ENCODE measurements at regions not wholly inside any gene's neighbourhood (a gene's known extent, or its start where the extent isn't known, plus 50 kb on each side); places are given as distances from the start of the nearest gene placed in this dataset.

- no peaks in the 10 kb centered on the region for H3K4me1 ChIP-seq
- no peaks in the 10 kb centered on the region for H3K36me3 ChIP-seq
- no peak overlapping the region for H3K27ac ChIP-seq
- H3K9me3 ChIP-seq: no peaks in the 10 kb centered on the region
- no peak overlapping the region for H3K4me3 ChIP-seq
- DNase-seq: no peak
- no peak for TF ChIP-seq POLR2A (IDR thresholded peaks at IDR 0.05)
- TF ChIP-seq, protein P1, sequence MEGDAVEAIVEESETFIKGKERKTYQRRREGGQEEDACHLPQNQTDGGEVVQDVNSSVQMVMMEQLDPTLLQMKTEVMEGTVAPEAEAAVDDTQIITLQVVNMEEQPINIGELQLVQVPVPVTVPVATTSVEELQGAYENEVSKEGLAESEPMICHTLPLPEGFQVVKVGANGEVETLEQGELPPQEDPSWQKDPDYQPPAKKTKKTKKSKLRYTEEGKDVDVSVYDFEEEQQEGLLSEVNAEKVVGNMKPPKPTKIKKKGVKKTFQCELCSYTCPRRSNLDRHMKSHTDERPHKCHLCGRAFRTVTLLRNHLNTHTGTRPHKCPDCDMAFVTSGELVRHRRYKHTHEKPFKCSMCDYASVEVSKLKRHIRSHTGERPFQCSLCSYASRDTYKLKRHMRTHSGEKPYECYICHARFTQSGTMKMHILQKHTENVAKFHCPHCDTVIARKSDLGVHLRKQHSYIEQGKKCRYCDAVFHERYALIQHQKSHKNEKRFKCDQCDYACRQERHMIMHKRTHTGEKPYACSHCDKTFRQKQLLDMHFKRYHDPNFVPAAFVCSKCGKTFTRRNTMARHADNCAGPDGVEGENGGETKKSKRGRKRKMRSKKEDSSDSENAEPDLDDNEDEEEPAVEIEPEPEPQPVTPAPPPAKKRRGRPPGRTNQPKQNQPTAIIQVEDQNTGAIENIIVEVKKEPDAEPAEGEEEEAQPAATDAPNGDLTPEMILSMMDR (IDR thresholded peaks at IDR 0.05): no peak
- no peaks in the 10 kb centered on the region for H3K27me3 ChIP-seq
- intact Hi-C loops (cut with DNase I; ENCODE audit: low total_unique reads): no loop called here
These were observed 995.4 kb upstream of the LRRN3 start for GRCh38 chr7:110095372-110096052.

DNA sequence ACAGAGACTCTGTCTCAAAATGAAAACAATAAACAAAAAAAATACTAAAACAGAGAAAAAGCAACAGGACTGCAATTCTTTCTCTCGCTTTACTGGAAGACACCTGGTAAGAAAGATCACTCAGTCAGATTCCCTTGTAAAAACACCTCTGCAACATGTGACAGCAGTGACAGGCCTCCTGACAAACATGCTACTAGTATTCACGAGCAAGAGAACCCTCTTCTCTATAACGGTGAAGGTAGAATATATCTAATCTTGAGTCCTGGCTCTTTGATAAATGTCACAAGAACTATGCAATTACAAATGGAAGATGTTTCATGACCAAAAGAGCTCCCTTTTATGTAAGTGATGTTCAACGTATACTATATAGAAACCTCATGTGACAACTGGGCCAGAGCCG lies 986.7 kb upstream of the LRRN3 start:
- TF ChIP-seq, protein P1 (IDR thresholded peaks at IDR 0.05): no peak
- TF ChIP-seq POLR2A (IDR thresholded peaks at IDR 0.05): no peak
- intact Hi-C loops (cut with DNase I; ENCODE audit: low total_unique reads): no loop called here
- no peak for DNase-seq
- Histone ChIP-seq H3K36me3 (no peaks in the 10 kb centered on the region), H3K27me3 (no peaks in the 10 kb centered on the region), H3K27ac (no peak overlapping the region), H3K4me3 (no peak overlapping the region), H3K4me1 (no peaks in the 10 kb centered on the region), H3K9me3 (no peaks in the 10 kb centered on the region)

GRCh38 chr7:110105307-110105706 lies 985.6 kb upstream of the LRRN3 start:
- no peaks in the 10 kb centered on the region for H3K36me3 ChIP-seq
- no peaks in the 10 kb centered on the region for H3K4me1 ChIP-seq
- intact Hi-C loops (cut with DNase I; ENCODE audit: low total_unique reads): no loop called here
- no peak overlapping the region for H3K27ac ChIP-seq
- H3K27me3 ChIP-seq: no peaks in the 10 kb centered on the region
- no peak for DNase-seq
- no peaks in the 10 kb centered on the region for H3K9me3 ChIP-seq
- TF ChIP-seq, protein P1 (IDR thresholded peaks at IDR 0.05): no peak
- no peak for TF ChIP-seq POLR2A (IDR thresholded peaks at IDR 0.05)
- H3K4me3 ChIP-seq: no peak overlapping the region

- no peak overlapping the region for H3K4me3 ChIP-seq
- DNase-seq: no peak
- H3K36me3 ChIP-seq: no peaks in the 10 kb centered on the region
- TF ChIP-seq, protein P1 (IDR thresholded peaks at IDR 0.05): no peak
- TF ChIP-seq POLR2A (IDR thresholded peaks at IDR 0.05): no peak
- H3K4me1 ChIP-seq: no peaks in the 10 kb centered on the region
- H3K9me3 ChIP-seq: no peaks in the 10 kb centered on the region
- H3K27me3 ChIP-seq: no peaks in the 10 kb centered on the region
- intact Hi-C loops (cut with DNase I; ENCODE audit: low total_unique reads): no loop called here
- H3K27ac ChIP-seq: no peak overlapping the region
These were observed 985.1 kb upstream of the LRRN3 start for GRCh38 chr7:110105840-110106239.

GRCh38 chr7:110119883-110120581 lies 970.9 kb upstream of the LRRN3 start:
- no peaks in the 10 kb centered on the region for H3K27me3 ChIP-seq
- no peaks in the 10 kb centered on the region for H3K36me3 ChIP-seq
- intact Hi-C loops (cut with DNase I; ENCODE audit: low total_unique reads): no loop called here
- H3K4me3 ChIP-seq: no peak overlapping the region
- no peaks in the 10 kb centered on the region for H3K9me3 ChIP-seq
- H3K27ac ChIP-seq: no peak overlapping the region
- no peaks in the 10 kb centered on the region for H3K4me1 ChIP-seq
- TF ChIP-seq, protein P1 (IDR thresholded peaks at IDR 0.05): no peak
- TF ChIP-seq POLR2A (IDR thresholded peaks at IDR 0.05): no peak
- DNase-seq: no peak

All from uterus (tissue), 3 donors.